ENCODE measurements at regions not wholly inside any gene's neighbourhood (a gene's known extent, or its start where the extent isn't known, plus 50 kb on each side); places are given as distances from the start of the nearest gene placed in this dataset.

DNA sequence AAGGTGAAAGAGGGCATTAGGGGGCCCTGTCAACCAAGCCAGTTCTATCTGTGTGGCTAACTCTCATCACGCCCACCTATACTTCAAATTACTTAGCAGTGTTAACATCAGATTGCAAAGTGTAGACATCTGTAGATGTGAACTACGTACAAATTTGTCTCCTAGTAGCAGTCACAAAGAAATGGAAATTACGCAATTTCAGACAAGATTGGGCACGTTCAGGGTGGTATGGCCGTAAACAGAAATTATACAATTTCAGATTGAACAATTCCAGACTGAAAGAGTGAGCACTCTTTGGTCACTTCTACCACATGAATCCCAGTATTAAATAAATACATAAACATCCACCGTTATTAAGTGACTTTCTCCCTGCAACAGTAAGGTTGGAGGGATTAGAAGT lies 592.7 kb upstream of the PSMD7 start:
- no peak for DNase-seq (ENCODE audit: low read depth in 3 of 3)

DNA sequence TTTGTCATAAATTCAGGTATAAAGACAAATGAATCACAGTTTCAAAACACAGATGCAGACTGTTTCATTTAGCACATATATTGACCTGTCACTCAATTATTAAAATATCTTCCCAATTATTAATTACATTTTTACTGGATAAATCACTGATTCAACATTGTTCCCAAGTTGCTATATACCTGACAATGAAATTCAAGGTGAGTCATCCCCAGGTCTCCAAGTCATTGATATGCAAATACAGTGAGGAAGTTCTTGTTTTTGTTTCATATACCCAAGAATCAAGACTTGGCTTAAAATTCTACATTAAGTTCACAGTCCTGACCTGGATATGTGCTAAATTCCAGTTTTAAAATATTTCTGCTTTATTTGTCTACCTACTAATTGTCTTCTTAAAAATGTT lies 599.3 kb upstream of the PSMD7 start:
- no peak for DNase-seq (ENCODE audit: low read depth in 3 of 3)

DNA sequence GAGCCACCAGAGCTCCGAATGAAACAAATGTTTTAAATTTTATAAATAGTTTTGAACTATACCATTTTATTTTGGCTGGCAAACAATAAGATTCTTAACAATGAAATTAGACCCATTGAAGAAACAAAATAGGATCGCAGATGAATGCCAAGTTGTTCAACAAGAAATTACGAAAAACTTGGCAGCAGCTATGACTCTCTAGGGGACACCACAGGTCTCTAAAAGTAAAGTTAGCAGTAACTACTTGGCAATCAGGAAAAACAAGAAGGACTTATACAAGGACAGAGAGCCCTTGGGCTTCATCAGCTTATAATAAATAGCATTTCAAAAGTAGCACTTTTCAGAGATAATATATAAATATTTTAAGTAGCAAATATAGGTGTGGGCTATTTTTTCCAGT lies 603.8 kb upstream of the PSMD7 start:
- DNase-seq (ENCODE audit: low read depth in 3 of 3) = no peak

DNA sequence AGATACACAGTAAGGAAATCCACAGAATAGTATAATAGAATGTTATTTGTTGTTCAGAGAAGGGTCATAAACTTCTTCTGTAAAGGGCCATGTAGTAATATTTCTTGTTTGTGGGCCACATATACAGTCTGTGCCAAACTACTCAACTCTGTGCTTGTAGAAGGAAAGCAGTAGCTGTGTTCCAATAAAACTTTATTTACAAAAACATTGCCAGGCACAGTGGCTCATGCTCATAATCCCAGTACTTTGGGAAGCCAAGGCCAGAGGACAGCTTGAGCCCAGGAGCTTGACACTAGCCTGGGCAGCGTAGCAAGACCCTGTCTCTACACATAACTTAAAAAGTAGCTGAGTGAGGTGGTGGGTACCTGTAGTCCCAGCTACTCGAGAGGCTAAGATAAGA lies 612.8 kb upstream of the PSMD7 start:
- DNase-seq (ENCODE audit: low read depth in 3 of 3) = no peak

DNA sequence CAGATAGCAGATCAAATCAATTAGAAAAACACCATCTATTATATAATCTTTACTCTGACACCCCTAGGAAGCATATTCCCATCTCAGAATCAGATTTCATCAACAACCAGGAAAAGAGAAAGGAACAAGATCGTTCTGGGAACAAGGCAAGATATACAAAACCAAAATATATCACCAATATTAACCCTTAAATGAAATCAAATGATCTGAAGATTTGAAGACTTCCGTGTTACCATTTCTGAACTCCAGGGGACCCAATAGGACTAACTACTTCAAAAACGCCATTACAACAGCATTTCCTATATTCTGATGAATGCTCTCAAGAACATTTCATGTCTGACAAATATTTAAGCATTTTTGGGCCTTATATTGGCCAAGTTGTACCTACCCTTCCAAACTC lies 624.2 kb upstream of the ZFHX3 start:
- no peak for DNase-seq (ENCODE audit: low read depth in 3 of 3)

DNA sequence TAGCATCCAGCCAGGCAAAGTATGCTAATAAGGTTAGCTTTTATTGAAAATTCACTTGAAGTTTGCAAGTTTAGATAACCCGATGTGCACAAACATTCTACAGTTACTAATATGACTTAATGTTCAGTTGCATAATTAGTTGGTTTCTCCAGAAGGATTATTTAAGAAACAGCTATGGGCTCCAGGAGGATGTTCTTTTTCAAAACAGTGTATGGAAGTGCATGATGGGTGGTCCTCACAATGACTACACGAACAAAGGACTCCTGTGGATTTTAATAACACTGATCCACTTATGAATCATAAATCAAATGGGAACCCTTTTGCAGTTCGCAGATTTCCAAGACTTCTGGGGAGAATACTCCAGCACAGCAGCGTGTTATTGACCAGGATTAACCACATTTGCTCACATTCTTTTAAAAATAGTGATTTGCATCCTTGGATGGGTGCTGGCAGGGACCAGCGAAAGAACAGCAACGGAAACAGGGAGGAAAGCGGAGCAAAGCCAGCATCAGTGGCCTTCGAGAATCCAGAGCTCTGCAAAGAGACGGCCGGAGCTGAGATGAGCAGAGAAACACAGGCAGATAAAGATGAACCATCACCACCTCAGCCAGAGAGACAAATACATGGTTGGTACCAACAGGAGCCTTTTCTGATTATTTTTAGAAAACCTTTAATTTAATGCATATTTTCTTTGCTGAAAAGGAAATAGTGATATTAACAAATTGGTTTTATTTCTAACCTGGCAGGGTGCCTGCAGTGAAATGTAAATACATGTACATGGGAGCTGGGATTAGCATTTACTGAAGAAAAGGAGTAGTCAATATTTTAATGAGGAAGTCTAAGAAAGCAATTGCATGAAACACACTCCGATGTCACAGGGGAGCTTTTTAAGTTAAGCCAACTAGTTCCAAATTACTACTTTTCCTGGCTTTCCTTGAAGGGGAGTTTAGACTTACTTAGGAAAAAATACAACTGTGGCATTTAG lies 623.2 kb upstream of the ZFHX3 start:
- no peak for DNase-seq (ENCODE audit: low read depth in 3 of 3)

DNA sequence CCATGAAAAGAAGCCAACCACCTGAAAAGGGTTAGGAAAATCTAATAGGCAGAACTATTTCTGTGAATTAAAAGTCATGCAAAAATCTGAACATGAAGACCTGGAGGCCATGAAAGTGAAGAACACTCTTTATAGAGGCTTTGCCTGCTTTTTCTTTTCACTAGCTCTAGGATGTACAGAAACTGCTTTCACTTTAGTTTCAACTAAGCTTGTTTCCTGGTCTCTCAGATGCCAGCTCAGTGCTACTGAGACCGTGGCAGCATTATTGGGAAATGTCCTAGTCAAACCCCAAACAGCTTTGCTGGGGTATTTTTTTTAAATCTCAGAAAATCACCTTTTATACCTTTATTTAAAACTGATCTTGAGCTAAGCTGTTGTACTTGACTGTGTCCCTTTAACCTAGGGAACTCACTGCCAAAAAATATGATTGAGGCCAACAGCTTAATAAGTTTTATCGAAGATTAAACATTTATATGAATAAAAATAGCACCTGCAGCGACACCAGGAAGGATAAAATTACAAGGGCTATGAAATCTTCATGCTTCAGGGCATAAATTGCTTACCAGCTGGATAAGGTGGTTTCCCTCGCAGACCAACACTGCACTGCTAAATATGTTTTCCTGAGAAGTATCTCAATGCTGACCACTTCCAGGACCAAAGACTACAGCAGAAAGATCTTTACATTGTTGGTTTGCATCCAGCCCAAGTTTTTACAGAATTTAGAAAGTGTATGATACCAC lies 621.8 kb upstream of the ZFHX3 start:
- DNase-seq (ENCODE audit: low read depth in 3 of 3) = no peak

DNA sequence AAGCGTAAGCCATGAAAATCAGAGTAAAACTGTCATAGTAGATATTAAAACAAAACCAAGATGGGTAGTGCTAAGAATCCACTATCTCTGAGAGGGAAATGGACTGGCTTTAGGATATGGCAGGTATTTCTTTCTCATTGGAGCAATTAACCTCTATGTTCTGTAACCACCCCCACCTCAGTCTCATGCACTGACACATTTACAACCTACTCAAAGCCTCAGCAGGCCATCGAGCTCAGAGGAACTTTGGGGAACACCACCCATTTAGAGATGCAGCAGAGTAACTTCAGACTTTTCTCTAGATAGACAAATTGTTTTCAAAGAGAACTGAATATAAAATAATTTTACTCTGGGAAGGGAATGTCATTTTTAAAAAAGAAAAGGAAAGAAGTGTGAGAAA lies 615.8 kb upstream of the ZFHX3 start:
- no peak for DNase-seq (ENCODE audit: low read depth in 3 of 3)

DNA sequence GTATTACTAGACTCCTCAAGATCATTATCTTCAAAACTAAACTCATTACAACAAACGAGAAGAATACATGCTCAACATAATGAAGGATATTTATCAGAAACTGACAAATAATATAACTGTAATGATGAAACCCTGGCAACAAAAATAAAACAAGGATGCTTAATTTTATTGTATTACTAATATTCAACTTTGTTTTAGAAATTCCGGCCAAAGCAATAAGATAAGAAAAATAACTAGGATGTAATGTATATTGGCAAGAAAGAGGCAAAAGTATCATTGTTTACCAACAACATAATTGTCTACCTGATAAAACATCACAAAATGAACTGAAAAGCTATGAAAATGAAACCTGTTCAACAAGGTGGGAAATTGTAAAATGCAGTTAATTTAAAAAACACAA lies 588.3 kb upstream of the ZFHX3 start:
- no peak for DNase-seq (ENCODE audit: low read depth in 3 of 3)

DNA sequence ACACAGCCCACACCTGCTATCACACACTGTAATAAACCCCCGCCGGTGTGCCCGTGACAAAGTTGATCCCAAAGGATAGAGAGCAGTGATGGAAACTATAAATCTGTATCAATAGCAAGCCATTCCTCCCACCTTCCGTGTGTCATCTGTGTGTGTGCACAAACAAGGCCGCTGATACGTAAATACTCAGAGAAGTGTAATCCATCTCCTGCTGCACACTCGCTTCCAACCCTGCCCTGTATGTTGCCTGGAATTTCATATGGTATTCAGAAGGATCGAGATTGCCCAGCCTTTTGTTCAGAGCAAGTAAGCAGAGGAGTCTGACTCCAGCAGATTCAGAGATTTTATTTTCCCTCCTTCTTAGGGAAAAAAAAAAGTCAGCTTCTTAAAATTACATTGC lies 581.1 kb upstream of the ZFHX3 start:
- DNase-seq (ENCODE audit: low read depth in 3 of 3) = no peak

DNA sequence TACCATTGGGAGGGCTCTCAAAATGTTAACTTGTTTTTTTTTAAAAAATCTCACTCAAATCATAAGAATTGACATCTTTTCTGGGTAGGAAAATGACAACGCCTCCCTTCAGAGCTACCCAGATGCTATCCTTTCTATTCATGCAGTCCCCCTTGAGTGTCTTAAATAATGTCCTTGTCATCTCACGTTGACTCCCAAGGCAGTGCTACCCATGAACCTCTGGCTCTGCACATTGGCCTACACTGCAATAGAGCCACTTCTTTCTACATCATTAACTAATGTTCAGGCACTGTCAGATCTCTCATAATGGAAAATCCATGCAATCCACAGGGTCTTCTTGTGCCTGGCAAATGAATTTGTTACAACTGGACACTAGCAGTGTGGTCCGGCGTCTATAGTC lies 569.8 kb upstream of the ZFHX3 start:
- no peak for DNase-seq (ENCODE audit: low read depth in 3 of 3)

DNA sequence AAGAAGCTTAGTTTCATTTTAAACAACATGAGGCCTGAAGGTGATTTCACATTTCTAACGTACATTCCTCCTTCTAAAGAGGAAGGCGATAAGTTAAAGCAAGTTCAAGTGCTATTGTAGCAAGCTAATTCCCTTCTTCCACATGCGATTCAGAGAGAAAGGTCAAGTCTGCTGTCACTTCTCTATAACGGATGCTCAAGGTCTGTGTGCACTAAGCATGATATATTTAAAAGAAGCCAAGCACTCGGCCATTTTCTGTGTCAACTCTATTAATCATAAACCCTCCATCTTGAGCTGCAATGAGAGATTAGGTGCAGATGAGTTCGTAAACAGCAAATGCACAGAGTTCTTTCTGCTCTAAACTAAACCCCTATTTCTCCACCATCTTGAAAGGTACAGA lies 568.8 kb upstream of the ZFHX3 start:
- DNase-seq (ENCODE audit: low read depth in 3 of 3) = no peak

DNA sequence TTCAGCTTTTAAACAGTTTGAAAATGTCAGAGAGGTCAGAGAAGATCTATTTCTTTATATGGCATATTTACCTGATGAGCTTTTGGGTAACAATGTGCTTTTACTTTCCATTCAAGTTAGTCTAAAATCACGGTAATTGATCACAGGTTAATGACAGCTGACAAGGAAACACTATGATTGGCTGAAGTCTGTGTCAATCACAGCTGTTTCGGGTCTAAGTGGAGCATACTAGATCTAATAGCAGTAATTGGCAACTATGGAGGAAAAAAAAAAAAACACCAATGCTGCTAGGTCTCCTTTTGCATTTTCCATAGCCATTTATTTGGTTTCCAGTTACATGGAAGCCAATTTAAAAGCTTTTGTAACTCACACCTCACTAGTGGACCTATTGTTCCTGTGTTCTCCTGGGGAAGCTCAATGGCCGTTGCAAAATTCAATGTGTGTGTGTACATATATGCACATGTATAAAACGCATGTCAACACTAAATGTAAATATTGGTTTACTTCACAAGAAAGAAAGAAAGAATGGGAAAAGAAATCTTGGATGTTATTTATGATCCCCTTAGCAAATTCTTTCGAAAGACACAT lies 568.3 kb upstream of the ZFHX3 start:
- no peak for DNase-seq (ENCODE audit: low read depth in 3 of 3)

DNA sequence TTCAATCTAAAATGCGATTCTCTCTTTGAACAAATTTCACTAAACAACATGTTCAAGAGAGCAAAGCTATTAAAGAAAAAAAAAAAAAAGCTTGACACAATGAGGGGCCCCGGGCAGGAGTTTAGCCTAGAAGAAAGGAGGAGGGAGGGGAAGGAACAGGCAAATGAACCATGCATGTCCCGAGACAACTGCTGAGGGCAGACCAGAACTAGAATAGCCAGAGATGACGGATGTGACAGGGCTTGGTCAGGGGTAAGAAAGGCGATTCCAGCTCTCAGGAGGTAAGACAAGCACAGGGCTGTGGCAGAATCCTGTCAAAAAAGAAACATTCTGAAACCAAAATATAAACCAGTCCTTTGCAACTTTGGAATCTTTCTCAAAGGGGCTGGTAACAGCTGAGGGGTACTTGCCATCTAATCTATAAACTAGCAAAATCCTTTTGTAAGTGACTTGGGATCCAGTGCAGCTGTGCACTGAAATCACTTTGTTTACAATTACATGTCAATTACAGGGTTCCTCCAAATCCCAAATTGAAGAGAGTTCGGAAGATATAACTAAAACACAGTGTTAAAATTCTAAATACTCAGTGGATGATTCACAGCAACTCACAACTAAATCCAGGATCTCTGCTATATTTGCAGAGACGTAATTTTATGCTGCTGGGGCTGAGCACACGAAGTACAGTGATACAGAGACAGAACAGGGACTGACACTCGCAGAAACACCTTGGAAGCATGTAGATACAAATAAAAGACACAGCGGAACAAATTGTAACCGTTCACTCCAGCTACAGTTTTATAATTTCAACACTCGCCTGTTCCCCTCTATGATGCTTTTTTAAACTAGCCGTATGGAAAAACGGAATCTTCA lies 567.4 kb upstream of the ZFHX3 start:
- no peak for DNase-seq (ENCODE audit: low read depth in 3 of 3)

DNA sequence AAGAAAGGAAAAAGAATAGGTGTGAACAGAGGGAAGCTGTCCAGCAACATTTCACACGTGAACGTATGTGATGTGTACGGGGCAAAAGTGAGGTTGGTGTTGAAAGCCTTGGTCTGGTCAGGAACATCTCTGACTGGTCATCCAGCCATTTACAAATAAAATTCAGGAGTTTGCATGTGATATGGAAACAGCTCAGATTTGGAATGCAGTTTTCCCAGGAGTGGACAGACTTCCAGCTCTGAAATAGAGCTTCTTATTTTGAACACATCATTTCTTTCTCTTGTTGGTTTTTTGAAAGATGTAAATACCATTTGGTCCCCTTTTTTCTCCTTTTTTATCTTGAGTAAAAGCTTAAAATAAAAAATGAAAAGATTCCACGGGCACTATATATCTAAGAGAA lies 566.2 kb upstream of the ZFHX3 start:
- DNase-seq (ENCODE audit: low read depth in 3 of 3) = no peak

DNA sequence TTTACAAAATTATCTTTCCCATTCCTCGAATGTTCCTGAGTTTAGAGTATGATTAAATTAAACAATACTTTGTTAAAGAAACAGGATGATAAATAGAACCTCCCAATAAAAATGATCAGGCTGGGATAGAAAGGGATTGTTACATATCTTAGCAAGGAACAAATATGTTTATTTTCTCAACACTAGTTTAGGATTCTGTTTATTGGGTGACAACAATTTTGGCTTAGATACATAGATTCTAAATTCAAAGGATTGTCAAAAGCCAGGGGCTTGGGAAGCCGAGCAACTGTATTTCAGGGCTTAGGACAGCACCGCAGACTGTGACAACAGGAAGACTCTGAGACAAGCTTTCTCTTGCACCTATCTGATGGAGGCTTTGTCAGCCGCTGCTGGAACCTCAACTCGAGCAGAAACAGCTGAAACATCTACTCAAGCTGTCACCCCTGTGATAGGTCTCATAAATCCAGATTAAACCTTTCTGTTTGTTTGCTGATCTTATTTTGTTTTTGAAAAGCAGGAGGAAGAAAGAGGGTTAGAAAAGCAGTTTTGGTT lies 562.8 kb upstream of the ZFHX3 start:
- no peak for DNase-seq (ENCODE audit: low read depth in 3 of 3)

DNA sequence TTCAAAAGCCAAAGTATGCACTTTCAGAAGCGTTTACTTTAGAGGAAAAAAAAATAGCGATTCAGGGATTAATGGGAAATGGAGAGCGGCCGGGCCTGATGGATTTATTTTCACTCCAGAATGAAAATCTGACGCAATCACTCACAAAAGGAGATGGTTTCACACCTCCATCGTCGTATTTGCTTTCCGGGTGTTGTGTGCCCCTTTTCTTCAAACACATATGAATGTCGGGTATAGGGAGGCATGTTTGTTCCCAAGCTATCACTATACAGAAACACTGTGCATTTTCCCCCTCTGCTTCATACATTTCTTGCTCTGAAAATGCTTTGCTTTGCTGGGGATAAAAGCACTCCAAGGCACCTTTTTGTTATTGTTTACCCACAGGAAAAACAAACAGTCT lies 562.2 kb upstream of the ZFHX3 start:
- no peak for DNase-seq (ENCODE audit: low read depth in 3 of 3)

DNA sequence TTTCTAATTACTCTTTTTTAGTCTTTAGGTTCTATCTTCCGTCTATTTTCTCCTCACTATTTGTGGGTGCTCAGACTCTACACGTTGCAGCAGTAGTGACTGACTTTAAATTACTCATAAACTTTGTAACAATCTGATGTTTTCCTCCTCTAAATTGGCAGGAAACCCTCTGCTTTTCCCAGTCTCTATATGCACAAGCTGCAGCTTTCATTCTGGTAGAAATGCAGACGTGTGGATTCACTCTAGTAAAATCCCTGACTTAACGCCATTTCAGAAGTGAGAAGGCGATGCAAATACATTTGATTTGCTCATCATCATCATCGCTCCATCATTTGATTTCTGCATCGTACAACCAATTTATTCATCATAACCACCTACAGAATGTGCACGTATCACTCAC lies 561.0 kb upstream of the ZFHX3 start:
- no peak for DNase-seq (ENCODE audit: low read depth in 3 of 3)

DNA sequence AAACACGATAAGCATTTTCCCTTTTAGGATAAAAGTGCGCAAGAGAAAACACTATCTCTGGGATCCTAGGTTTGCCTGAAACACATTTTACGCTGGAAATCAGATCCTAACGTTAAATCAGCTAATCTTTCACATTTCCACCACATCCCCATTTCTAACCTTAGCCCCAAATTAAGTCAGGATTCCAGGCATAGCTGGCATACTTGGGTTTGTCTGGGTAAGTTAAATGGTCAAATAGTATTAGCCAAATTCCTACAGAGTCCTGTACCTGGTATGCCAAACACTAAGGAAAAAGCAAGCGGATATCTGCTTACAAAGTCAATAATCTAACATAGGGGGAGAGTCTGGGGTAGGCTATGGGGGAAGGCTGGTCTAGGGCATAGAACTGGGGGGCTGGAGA lies 557.4 kb upstream of the ZFHX3 start:
- DNase-seq (ENCODE audit: low read depth in 3 of 3) = no peak

DNA sequence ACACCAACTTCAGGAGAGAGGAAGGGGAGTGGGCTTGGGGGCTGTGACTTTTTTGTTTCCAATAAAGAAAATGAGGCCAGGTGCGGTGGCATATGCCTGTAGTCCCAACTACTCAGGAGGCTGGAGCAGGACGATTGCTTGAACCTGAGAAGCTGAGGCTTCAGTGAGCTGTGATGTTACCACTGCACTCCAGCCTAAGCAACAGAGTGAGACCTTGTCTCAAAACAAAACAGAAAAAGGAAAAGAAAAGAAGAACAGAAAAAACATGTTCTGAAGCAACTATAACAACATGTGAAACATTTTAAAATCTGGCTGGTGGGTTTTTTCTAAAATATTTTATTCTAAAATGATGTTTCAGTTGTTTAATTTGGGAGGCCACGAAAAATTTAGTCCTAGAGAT lies 554.0 kb upstream of the ZFHX3 start:
- DNase-seq (ENCODE audit: low read depth in 3 of 3) = no peak

DNA sequence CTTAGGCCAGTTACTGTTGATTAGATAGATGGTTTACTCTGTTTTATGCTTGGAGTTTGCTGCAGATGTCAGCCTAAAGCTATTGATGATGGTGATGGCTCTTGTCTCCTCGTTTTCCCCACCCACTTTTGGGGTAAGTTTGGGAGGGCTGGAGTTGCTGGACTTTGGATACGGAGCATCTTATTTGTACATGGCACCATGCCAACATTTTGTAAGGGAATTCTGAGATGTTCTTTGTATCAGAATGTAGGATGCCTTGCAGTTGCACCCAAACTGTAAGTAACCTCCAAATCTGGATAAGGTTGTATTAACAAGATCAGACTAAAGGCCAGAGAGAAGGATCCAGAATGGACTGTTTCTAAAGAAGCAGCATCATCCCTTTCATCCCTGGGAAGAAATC lies 551.9 kb upstream of the ZFHX3 start:
- DNase-seq (ENCODE audit: low read depth in 3 of 3) = no peak

DNA sequence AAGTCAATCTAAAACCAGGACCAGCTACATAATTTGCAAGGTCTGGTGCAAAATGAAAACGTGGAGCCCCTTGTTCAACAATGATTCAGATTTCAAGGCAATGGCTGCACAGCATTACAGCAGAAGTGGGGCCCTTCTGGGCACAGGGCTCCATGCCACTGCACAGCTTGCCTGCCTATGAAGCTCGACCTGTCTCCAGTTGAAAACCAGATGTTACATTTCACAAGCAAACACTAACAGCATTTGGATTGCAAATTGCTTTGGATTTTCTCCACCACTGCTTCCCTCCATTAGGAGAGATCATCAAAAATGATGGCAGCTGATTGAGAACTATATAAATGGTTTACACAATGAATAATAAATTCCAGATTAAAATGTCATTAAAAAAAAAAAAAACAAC lies 551.4 kb upstream of the ZFHX3 start:
- no peak for DNase-seq (ENCODE audit: low read depth in 3 of 3)
